HG03139 (cell line): ENCODE measurements at regions not wholly inside any gene's neighbourhood (a gene's known extent, or its start where the extent isn't known, plus 50 kb on each side); places are given as distances from the start of the nearest gene placed in this dataset.
A peak's percentile ranks its signal among the peaks of the same experiment; 100 is the strongest.

Experiments used
- ATAC-seq: cut with Tn5 transposase; IDR thresholded peaks from one replicate; pipeline ENCODE4 v1.9.1; 2021; ENCODE audit not compliant: unreplicated experiment

GRCh38 chr18:70446063-70446462 is 157.2 kb downstream of the SOCS6 start:
- no peak for ATAC-seq

GRCh38 chr18:70442933-70443332 is 154.1 kb downstream of the SOCS6 start:
- no peak for ATAC-seq

GRCh38 chr18:70432804-70433400 is 144.1 kb downstream of the SOCS6 start:
- no peak for ATAC-seq

- no peak for ATAC-seq
Observed at GRCh38 chr18:70431203-70431624, 142.4 kb downstream of the SOCS6 start.

DNA sequence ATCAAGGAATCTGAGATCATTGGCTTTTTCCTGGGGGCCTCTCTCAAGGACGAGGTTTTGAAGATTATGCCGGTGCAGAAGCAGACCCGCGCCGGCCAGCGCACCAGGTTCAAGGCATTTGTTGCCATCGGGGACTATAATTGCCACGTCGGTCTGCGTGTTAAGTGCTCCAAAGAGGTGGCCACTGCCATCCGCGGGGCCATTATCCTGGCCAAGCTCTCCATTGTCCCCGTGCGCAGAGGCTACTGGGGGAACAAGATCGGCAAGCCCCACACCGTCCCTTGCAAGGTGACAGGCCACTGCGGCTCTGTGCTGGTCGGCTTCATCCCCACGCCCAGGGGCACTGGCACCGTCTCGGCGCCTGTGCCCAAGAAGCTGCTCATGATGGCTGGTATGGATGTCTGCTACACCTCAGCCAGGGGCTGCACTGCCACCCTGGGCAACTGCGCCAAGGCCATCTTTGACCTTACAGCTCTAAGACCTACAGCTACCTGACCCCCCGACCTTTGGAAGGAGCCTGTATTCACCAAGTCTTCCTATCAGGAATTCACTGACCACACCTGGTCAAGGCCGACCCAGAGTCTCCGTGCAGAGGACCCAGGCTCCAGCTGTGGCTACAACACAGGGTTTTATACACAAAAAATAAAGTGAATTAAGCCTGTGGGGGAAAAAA is 141.8 kb downstream of the SOCS6 start:
- ATAC-seq = no peak

DNA sequence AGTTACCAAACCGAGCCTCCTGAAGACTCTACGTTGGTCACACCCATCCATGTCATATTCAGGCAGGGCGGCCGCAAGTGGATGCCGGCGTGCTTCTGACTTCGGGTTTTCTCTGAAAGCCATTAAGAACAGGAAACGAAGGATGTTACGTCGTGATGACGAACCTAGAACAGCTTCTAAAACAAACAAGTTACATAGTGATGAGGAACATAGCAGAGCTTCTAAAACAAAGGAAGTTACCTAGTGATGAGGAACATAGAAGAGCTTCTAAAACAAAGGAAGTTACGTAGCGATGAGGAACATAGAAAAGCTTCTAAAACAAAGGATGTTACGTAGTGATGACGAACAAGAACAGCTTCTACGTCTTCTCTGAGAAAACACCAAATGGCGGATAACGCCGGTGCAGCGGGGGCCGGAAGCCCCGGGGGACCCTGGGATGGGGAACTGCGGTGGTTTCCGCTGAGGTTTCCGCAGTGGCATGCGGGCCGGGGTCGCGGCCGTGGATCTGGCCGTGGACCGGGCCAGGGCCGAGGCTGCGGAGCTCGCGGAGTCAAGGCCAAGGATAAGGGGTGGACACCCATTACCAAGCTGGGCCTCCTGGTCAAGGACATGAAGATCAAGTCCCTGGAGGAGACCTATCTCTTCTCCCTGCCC is 141.1 kb downstream of the SOCS6 start:
- ATAC-seq = no peak

DNA sequence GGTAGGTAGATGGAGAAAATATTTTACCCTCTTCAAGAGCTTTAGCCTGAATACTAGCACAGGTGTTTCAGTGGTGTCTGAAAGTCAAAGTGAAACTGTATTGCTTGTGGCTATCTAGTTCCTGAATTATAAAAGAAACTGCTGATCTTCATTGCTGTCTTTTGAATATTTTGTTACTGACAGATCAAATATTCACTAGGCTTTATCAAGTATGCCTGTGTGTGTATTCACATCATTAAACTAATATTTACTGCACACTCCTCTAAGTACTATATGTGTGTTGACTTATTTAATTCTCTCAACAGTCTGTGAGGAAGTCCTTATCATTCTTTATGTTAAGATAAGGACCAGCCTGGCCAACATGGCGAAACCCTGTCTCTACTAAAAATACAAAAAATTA is 139.6 kb downstream of the SOCS6 start:
- peak; percentile 98 for ATAC-seq

GRCh38 chr18:70426818-70427217 is 138.0 kb downstream of the SOCS6 start:
- ATAC-seq = no peak

DNA sequence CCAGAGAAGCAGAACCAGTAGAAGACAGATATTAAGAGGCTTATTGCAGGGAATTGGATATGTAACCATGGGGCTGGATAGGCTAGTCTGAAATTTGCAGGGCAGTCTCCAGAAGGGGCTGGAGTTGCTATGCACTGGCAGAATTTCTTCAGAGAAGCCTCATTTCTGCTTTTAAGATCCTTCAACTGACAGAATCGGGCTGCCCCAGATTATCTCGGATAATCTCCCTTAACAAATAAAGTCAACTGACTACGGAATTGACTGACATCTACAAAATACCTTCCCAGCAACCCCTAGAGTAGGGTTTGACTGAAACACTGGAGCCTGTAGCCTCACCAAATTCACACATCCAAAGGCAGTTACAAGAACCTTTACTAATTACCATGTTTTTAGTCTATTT is 136.4 kb downstream of the SOCS6 start:
- ATAC-seq = no peak

GRCh38 chr18:70423988-70424387 is 135.1 kb downstream of the SOCS6 start:
- no peak for ATAC-seq

- no peak for ATAC-seq
Observed at GRCh38 chr18:70423120-70423519, 134.3 kb downstream of the SOCS6 start.

- ATAC-seq = no peak
Observed at GRCh38 chr18:70422391-70422965, 133.6 kb downstream of the SOCS6 start.

DNA sequence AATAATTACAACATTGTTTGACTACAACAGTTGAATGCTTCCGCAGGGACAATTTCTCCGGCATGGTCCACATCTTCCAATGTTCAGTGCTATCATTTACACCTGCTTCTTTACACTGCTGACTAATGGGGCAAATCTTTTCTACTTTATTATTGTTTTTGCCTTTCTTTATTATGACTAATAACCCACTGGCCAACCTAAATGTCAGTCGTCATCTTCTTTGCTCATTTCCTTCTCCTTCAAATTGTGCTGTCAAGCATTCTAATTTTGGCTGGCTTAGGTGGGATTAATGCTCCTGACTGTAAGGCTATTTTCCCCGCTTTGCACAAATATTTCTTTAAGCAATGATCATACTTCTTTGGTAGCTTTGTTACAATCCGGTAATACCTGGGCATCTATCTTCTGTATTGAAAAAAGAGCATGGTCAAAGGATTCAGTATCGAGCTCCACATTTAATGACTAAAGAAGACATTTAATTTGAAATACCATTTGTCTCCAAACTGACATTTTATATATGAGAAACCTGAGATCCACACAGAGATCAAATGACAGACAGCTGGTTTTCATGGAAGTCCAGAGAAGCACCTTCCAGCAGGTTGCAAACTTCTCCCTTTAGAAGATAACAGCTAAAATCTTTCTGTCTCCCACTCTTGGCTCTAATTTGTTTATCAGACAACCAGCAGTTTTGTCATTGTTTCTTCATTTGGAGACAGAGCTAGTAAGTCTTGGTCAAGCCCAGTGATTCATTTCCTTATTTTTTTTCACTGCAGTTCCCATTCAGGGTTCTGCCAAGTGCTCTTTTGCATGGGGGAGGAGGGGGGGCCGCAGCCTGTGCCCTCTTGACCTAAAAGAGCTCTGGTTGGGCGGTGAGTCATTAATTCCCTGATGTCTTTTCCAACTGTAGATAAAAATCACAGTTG is 132.9 kb downstream of the SOCS6 start:
- ATAC-seq = no peak

GRCh38 chr18:70420146-70420898 is 131.5 kb downstream of the SOCS6 start:
- ATAC-seq = no peak

GRCh38 chr18:70419526-70419925 is 130.7 kb downstream of the SOCS6 start:
- no peak for ATAC-seq

- ATAC-seq = peak; percentile 96
Observed at GRCh38 chr18:70418546-70419311, 129.9 kb downstream of the SOCS6 start.

DNA sequence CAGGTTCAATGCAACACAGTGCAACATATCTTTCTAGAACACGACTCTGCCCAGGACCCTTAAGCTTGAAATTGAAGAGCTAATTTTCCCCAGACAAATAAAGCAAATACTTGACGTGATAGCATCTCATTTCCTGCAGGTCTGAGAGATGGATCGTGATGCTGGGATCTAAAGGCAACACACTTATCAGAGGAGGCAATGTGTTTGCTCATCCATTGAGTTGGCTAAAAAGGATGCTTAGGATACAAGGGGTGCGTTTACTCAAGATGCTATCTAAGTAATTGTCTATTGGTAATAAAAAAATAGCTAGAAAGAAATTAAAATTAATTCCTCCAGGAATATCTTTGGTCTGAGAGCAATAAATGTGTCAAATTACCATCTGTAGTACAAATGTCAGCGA is 129.0 kb downstream of the SOCS6 start:
- ATAC-seq = no peak

DNA sequence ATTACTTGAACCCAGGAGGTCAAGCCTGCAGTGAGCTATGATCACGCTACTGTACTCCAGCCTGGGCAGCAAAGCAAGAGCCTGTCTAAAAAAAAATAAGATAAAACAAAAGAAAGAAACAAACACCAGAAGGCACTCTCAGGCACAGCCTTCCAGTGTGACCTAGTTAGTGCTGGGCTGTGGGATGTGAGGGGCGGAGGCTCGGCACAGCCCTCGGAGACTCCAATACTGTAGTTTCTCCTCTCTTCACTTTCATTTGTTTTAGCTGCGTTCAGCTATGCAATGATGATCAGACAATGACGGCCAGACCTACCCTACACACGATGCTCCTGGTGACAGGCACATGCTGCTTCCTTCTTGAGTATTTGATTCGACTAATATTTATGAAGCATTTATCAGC is 127.7 kb downstream of the SOCS6 start:
- ATAC-seq = no peak

DNA sequence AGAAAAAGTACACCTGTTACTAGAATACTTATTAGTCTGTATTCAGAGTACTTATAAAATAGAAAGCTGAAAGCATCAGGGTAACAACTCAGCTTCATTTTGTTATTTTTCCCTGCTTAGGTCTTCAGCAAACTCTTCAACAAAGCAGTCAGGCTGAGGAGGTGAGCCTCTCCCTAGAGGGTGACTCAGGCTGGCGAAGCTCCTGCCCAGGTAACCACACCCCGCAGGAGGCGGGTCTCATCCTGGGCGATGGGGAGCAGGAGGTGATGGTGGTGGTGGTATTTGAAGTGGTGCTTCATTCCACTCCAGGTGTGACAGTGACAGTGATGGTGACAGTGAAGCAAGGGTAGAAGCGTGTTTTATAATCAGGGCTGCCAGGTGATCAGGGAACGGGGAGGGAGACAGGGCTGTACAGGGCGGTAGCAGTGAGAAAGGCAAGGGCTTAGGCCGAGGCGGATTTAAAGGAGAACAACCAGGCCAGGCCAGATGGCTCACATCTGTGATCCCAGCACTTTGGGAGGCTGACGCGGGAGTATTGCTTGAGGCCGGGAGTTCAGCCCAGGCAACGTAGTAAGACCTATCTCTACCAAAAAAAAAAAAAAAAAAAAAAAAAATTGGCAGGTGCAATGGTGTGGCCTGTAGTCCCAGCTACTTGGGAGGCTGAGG is 127.1 kb downstream of the SOCS6 start:
- ATAC-seq = no peak
